ENCODE measurements at regions not wholly inside any gene's neighbourhood (a gene's known extent, or its start where the extent isn't known, plus 50 kb on each side); places are given as distances from the start of the nearest gene placed in this dataset.

GRCh38 chr10:25778646-25779045 is 155.4 kb upstream of the MYO3A start:
- no peak for DNase-seq

GRCh38 chr10:25786161-25786560 is 147.9 kb upstream of the MYO3A start:
- Histone ChIP-seq H3K27ac (no peak overlapping the region), H3K27me3 (no peaks in the 10 kb centered on the region), H3K9me3 (no peaks in the 10 kb centered on the region), H3K4me1 (no peaks in the 10 kb centered on the region), H3K4me3 (no peak overlapping the region), H3K36me3 (no peaks in the 10 kb centered on the region)
- TF ChIP-seq POLR2A (IDR thresholded peaks at IDR 0.05) (no peak), CTCF (IDR thresholded peaks at IDR 0.05) (no peak)
- DNase-seq = no peak
- intact Hi-C loops (cut with DNase I; ENCODE audit: low total_unique reads) = no loop called here

More at GRCh38 chr10:25778646-25779045, 155.4 kb upstream of the MYO3A start:
- Histone ChIP-seq H3K27ac (no peak overlapping the region), H3K4me3 (no peak overlapping the region), H3K36me3 (no peaks in the 10 kb centered on the region), H3K4me1 (no peaks in the 10 kb centered on the region), H3K27me3 (no peaks in the 10 kb centered on the region), H3K9me3 (no peaks in the 10 kb centered on the region)
- TF ChIP-seq POLR2A (IDR thresholded peaks at IDR 0.05) (no peak), CTCF (IDR thresholded peaks at IDR 0.05) (no peak)
- intact Hi-C loops (cut with DNase I; ENCODE audit: low total_unique reads) = no loop called here

- H3K4me1 ChIP-seq = no peaks in the 10 kb centered on the region
These were observed 147.1 kb upstream of the MYO3A start for GRCh38 chr10:25786899-25787298.

GRCh38 chr10:25797888-25798429 is 136.1 kb upstream of the MYO3A start:
- Histone ChIP-seq H3K36me3 (no peaks in the 10 kb centered on the region), H3K4me1 (no peaks in the 10 kb centered on the region), H3K9me3 (no peaks in the 10 kb centered on the region), H3K27me3 (no peaks in the 10 kb centered on the region), H3K4me3 (no peak overlapping the region), H3K27ac (no peak overlapping the region)
- TF ChIP-seq CTCF (IDR thresholded peaks at IDR 0.05) (no peak), POLR2A (IDR thresholded peaks at IDR 0.05) (no peak)
- DNase-seq = no peak
- intact Hi-C loops (cut with DNase I; ENCODE audit: low total_unique reads) = no loop called here

More at GRCh38 chr10:25786899-25787298, 147.1 kb upstream of the MYO3A start:
- no peak overlapping the region for H3K4me3 ChIP-seq
- DNase-seq = no peak
- H3K27me3 ChIP-seq = no peaks in the 10 kb centered on the region
- intact Hi-C loops (cut with DNase I; ENCODE audit: low total_unique reads) = no loop called here
- TF ChIP-seq CTCF (IDR thresholded peaks at IDR 0.05) (no peak), POLR2A (IDR thresholded peaks at IDR 0.05) (no peak)
- no peak overlapping the region for H3K27ac ChIP-seq
- no peaks in the 10 kb centered on the region for H3K9me3 ChIP-seq
- no peaks in the 10 kb centered on the region for H3K36me3 ChIP-seq

- H3K27me3 ChIP-seq = no peaks in the 10 kb centered on the region
- no peak for TF ChIP-seq CTCF (IDR thresholded peaks at IDR 0.05)
- TF ChIP-seq POLR2A (IDR thresholded peaks at IDR 0.05) = no peak
- intact Hi-C loops (cut with DNase I; ENCODE audit: low total_unique reads) = no loop called here
- no peaks in the 10 kb centered on the region for H3K36me3 ChIP-seq
- DNase-seq = no peak
- H3K4me1 ChIP-seq = no peaks in the 10 kb centered on the region
- H3K4me3 ChIP-seq = no peak overlapping the region
- no peak overlapping the region for H3K27ac ChIP-seq
- no peaks in the 10 kb centered on the region for H3K9me3 ChIP-seq
These were observed 129.5 kb upstream of the MYO3A start for GRCh38 chr10:25804505-25804904.
